GM10248 (cell line): ENCODE measurements at regions not wholly inside any gene's neighbourhood (a gene's known extent, or its start where the extent isn't known, plus 50 kb on each side); places are given as distances from the start of the nearest gene placed in this dataset.

Experiments
- CTCF ChIA-PET: fragments of 300-600 bp; sonication (Branson Sonifier 250); formaldehyde crosslinking; extraction: SDS; loops from one replicate; lab custom pipeline; 2021; ENCODE audit warnings: antibody characterized with exemption; lab: Yijun Ruan, JAX
- POLR2A ChIA-PET: fragments of 350-650 bp; sonication (Branson Sonifier 250); formaldehyde crosslinking; extraction: SDS; loops from one replicate; lab custom pipeline; 2020; ENCODE audit warnings: antibody characterized with exemption; lab: Yijun Ruan, JAX
- DNase-seq: peaks from one replicate; pipeline ENCODE4 v3.0.0; 2012; ENCODE audit errors: extremely low spot score
- CTCF ChIP-seq: IDR thresholded peaks from 2 replicates; pipeline ENCODE4 v1.5.1; 2012; ENCODE audit warnings: mild to moderate bottlenecking, low read depth; ENCODE audit errors: extremely low read depth, missing control alignments, control extremely low read depth

DNA sequence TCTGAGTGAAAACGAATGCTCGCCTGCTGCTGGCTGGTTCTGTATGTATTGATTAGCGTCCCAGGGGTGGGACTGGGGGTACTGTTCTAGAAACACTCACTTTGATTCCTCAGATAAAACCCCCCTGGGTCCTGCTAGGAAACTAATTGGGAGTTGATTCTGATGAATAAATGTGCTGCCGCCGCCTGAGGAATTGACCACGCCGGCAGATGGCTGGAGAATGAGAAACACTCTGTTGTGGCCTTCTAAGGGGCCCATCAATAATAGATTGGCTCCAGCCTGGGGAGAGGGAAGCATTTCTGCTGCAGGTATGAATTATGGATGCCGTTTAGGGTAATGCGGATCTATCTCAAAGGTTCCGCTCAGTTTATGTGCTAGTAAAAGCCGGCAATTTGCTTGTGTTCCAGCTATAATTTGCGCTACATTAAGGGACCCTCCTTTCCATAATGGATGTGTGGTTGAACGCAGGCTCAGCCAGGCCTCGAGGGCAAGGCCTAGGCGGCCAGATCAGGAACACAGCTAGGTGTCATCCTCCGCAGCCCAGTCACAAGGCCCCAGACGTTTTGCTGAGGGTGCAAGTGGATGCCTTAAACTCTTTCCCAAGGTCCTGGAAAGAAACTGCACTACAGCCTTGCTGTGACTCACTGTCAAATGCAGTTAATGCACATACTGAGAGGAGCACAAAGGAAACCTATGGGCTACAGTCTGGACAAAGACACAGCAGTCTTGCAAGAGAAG, 132.2 kb upstream of the HS3ST2 start:
- ChIA-PET POLR2A (no interaction called here), CTCF (interaction anchor here (1.1 to 1.2 kb wide), 2 partner anchors 378 to 1524 kb away, joined by 3 to 5 read pairs; no protein-coding TSS in a partner anchor)
- DNase-seq, result no peak
- TF ChIP-seq CTCF, result no peak

DNA sequence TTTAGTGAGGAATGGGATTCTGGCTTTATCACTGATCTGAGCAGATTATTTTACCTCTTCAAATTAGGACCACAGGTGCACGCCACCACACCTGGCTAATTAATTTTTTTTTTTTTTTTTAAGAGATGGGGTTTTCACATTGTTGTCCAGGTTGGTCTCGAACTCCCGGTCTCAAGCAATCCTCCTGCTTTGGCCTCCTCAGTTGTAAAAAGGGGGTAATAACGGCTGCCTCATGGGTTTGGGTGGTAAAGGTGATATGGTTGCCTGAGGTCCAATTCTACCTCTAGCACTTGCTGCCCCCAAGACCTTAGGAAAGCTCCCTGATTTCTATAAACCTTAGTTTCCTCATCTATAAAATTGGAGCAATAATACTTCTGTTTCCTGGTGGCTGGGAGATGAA, 130.7 kb upstream of the HS3ST2 start:
- ChIA-PET POLR2A (no interaction called here), CTCF (interaction anchor here (1.2 to 1.3 kb wide), 2 partner anchors 1119 to 1526 kb away, joined by 3 to 5 read pairs; no protein-coding TSS in a partner anchor)
- TF ChIP-seq CTCF, result no peak

DNA sequence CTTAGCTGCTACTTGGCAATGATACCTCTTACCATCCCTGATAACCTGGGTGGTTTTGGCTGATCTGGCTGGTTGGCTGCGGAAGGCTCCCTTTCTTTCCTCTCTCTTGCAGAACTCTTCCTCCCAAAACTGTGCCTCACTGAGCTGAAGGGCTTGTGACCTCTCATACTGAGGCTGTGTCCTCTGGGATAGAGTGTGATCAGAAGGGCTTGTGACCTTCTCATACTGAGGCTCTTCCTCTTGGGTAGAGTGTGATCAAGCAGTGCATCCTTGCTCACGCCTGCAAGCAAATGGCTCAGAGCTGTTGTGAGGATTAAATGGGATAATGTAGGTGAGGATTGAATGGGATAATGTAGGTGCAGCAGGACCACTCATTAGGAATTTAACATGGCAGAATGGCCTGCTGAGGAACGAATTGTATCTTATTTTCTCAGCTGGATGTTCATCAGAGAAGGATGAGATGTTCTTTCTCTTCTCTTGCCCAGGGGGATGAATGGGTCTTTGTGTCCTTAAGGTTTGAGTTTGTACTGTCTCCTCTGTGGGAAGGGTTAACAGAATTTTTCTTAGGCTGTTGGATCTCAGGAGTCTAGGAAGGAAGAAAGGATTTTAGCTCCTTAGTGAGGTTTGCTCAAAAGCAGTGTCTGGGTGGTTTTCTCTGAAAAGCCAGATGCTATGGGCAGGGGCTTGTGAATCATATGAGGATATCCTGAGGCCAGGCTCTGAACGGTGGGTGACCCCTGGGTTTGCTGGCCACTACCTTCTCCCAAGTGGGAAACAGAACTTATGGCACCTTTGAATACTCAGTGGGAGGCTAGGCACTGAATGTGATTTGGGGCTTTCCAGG, 130.0 kb upstream of the HS3ST2 start:
- ChIA-PET CTCF (interaction anchor here (1.3 kb wide), 1 partner anchor 1120 kb away, joined by 3 read pairs; no protein-coding TSS in a partner anchor), POLR2A (no interaction called here)
- DNase-seq, result no peak
- TF ChIP-seq CTCF, result no peak

More for the DNA sequence above, 130.7 kb upstream of the HS3ST2 start:
- DNase-seq, result no peak

GRCh38 chr16:22684574-22685458, 129.1 kb upstream of the HS3ST2 start:
- DNase-seq, result no peak
- TF ChIP-seq CTCF, result no peak
- CTCF ChIA-PET, result interaction anchor here (1.5 kb wide), 1 partner anchor 13 kb away, joined by 3 read pairs; no protein-coding TSS in a partner anchor
- POLR2A ChIA-PET, result no interaction called here

DNA sequence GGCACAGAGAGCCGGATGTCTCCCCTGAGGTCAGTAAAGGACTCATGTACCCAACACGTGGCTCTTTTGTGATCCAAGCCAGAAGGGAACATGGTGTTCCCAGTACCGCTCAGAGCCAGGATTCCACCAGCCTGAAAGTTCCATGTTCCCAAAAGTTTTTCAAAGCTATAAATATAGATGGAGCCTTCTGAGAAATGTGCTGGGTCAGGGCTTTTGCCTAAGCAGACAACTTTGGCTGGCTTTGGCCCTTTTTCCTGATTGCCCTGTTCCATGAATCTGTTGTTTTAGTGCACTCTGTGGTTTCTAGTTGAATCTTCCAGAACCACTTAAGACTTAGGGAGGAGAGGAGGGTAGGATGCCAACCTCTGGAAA, 128.5 kb upstream of the HS3ST2 start:
- no peak for DNase-seq
- TF ChIP-seq CTCF, result no peak
- ChIA-PET POLR2A (no interaction called here), CTCF (interaction anchor here (1.0 to 1.5 kb wide), 2 partner anchors 9 to 12 kb away, joined by 3 read pairs; no protein-coding TSS in a partner anchor)

DNA sequence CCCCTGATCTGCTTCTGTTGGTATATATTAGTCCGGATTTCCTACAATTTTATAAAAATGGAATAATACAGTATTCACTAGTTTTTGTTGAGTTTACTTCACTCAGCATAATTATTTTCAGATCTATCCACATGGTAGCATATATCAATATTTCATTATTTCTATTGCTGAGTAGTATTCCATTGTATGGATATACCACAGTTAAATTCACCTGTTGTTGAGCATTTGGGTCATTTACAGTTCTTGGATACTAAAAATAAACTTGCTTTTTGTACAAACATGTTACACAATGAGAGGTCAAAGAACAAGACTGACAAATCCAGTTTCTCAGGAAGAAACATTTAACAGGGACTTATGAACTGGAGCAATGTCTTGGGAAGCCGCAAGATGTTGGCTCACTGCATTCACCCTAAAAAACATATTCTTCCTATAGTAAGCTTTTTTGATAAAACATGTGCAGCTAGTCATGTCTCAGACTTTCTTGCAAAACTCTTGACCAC, 126.9 kb upstream of the HS3ST2 start:
- no peak for DNase-seq
- ChIA-PET CTCF (interaction anchor here (1.3 kb wide), 2 partner anchors 9 to 1500 kb away, joined by 3 read pairs; no protein-coding TSS in a partner anchor), POLR2A (no interaction called here)
- TF ChIP-seq CTCF, result no peak
